GM12891 (cell line): ENCODE measurements at regions not wholly inside any gene's neighbourhood (a gene's known extent, or its start where the extent isn't known, plus 50 kb on each side); places are given as distances from the start of the nearest gene placed in this dataset.
A peak's percentile ranks its signal among the peaks of the same experiment; 100 is the strongest.

ENCODE experiments used
- PAX5 ChIP-seq: IDR thresholded peaks from 2 replicates; pipeline ENCODE4 v1.6.1; 2011; ENCODE audit warnings: low read length, moderate library complexity, mild to moderate bottlenecking; ENCODE audit not compliant: insufficient read depth, severe bottlenecking
- POLR2A ChIP-seq: IDR thresholded peaks from 2 replicates; pipeline ENCODE4 v1.6.1; 2011; ENCODE audit warnings: low read depth, low read length, control low read depth
- POLR2AphosphoS5 ChIP-seq: IDR thresholded peaks from 2 replicates; pipeline ENCODE4 v1.6.1; 2011; ENCODE audit warnings: low read depth, low read length, control low read depth
- POU2F2 ChIP-seq: IDR thresholded peaks from 2 replicates; pipeline ENCODE4 v1.6.1; 2011; ENCODE audit warnings: low read depth, mild to moderate bottlenecking, control low read depth, low read length, moderate library complexity
- SPI1 ChIP-seq: IDR thresholded peaks from 2 replicates; pipeline ENCODE4 v1.6.1; 2011; ENCODE audit warnings: low read depth, low read length, control low read depth
- TAF1 ChIP-seq: IDR thresholded peaks from 2 replicates; pipeline ENCODE4 v1.6.1; 2011; ENCODE audit warnings: low read depth, low read length, control low read depth

DNA sequence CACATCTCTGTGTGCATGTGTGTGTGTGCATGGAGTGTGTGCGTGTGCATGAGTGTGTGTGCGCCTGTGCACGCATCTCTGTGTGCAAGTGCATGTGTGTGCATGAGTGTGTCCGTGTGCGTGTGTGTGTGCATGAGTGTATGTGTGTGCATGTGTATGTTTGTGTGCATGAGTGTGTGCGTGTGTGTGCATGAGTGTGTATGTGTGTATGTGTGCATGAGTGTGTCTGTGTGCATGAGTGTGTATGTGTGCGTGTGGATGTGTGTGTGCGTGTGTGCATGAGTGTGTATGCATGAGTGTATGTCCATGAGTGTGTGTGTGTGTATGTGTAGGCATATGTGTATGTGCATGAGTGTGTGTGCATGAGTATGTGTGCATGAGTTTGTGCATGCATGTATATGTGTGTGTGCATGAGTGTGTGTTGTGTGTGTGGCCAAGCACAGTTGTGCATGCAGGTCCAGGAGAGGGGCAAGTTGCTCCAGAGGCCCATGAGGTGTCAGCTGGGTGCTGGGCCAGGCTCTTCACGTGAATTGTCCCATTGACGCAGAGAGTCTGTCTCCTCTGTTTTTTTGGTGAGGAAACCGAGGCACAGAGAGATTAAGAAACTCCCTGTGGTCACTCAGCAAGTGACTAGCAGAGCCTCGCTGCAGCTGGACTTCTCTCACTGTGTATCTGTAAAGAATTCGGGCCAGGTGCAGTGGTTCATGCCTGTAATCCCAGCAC lies 75.5 kb downstream of the ASB1 start:
- TF ChIP-seq POLR2A (no peak), POU2F2 (peak; percentile 12; the same call in 1 of the 2 replicates), TAF1 (no peak), POLR2AphosphoS5 (no peak), SPI1 (no peak), PAX5 (no peak)
